Esophagus squamous epithelium (tissue), 5 donors: ENCODE measurements at regions not wholly inside any gene's neighbourhood (a gene's known extent, or its start where the extent isn't known, plus 50 kb on each side); places are given as distances from the start of the nearest gene placed in this dataset.

Source experiments
- DNase-seq: peaks from one replicate; lab custom pipeline; 2025; lab: John Stamatoyannopoulos, UW
- H3K27ac ChIP-seq, 4 donors: fragments of 200-600 bp; sonication (generic); one replicate each; pipeline ENCODE4 v1.5.1; 2016 to 2019; ENCODE audit warnings: mild to moderate bottlenecking in 1 of 4
- H3K27me3 ChIP-seq, 4 donors: fragments of 200-600 bp; sonication (generic); 1 replicate in 3 of 4; 2 replicates in 1 of 4; pipeline versions ENCODE4 v1.5.1 to v1.6.0; 2017 to 2021; ENCODE audit warnings: antibody characterized with exemption in 1 of 4
- H3K36me3 ChIP-seq, 3 donors: fragments of 200-600 bp; sonication (generic); one replicate each; pipeline ENCODE4 v1.5.1; 2016 to 2019
- H3K4me1 ChIP-seq, 3 donors: fragments of 200-600 bp; sonication (generic); one replicate each; pipeline ENCODE4 v1.5.1; 2017 to 2019
- H3K4me3 ChIP-seq, 4 donors: fragments of 200-600 bp; sonication (generic); 1 replicate in 3 of 4; 2 replicates in 1 of 4; pipeline ENCODE4 v1.5.1; 2016 to 2019; ENCODE audit warnings: mild to moderate bottlenecking in 2 of 4, moderate library complexity in 1 of 4
- H3K9me3 ChIP-seq, 3 donors: fragments of 200-600 bp; sonication (generic); one replicate each; pipeline ENCODE4 v1.5.1; 2016 to 2019
- CTCF ChIP-seq, 6 experiments: fragments of 450-650 bp in 4 of 6; fragments of 200-600 bp in 2 of 6; sonication (generic) in 2 of 6; IDR thresholded peaks; one replicate each; pipeline ENCODE4 v1.5.1; 2016 to 2019; ENCODE audit warnings: antibody characterized with exemption in 6 of 6, mild to moderate bottlenecking in 4 of 6, moderate library complexity in 4 of 6
- POLR2A ChIP-seq, 4 donors: fragments of 450-650 bp; IDR thresholded peaks; one replicate each; pipeline ENCODE4 v1.6.1; 2017; ENCODE audit warnings: antibody characterized with exemption in 4 of 4, mild to moderate bottlenecking in 4 of 4, moderate library complexity in 3 of 4
- WGBS, 2 donors: methylation state at CpG; one replicate each; pipeline ENCODE4 v1.1.5; 2018; 5-methylcytosine and 5-hydroxymethylcytosine counted together
- intact Hi-C: fragments of 100-400 bp; cut with DNase I; formaldehyde crosslinking; loops from one replicate; pipeline ENCODE4 v1.15.0; 2022
- donor health status: DM: yes; HTN: yes; CAD: no.

- no peaks in the 10 kb centered on the region for H3K9me3 ChIP-seq
- H3K27ac ChIP-seq, result peak overlapping the region in 2 of 4 donors; percentile 61 to 68
- WGBS, 2 donors, result 17 to 36% methylated on average over 1 to 4 of the region's 19 CpGs
- no peaks in the 10 kb centered on the region for H3K27me3 ChIP-seq
- TF ChIP-seq POLR2A (IDR thresholded peaks at IDR 0.05) (no peak), CTCF (IDR thresholded peaks at IDR 0.05) (no peak)
- peaks cover 30 to 93% (median 53%) of the 10 kb centered on the region in 3 donors for H3K4me1 ChIP-seq
- intact Hi-C loops, result no loop called here
- no peak overlapping the region for H3K4me3 ChIP-seq
- DNase-seq, result no peak
- H3K36me3 ChIP-seq, result no peaks in the 10 kb centered on the region
These were observed 73.9 kb upstream of the TAF1B start for GRCh38 chr2:9769171-9770005.

- Histone ChIP-seq H3K4me1 (peaks cover 30 to 92% (median 49%) of the 10 kb centered on the region in 3 donors), H3K9me3 (no peaks in the 10 kb centered on the region), H3K27me3 (no peaks in the 10 kb centered on the region), H3K27ac (peak overlapping the region; percentile 68 to 87 (median 74)), H3K36me3 (no peaks in the 10 kb centered on the region), H3K4me3 (peak overlapping the region in 1 of 4 donors; percentile 47)
- DNase-seq, result no peak
- whole genome bisulfite sequencing, 2 donors, result 33 to 38% methylated on average over 1 to 6 of the region's 6 CpGs
- intact Hi-C loops, result no loop called here
- TF ChIP-seq CTCF (IDR thresholded peaks at IDR 0.05), result no peak
- no peak for TF ChIP-seq POLR2A (IDR thresholded peaks at IDR 0.05)
These were observed 73.3 kb upstream of the TAF1B start for GRCh38 chr2:9770006-9770307.

GRCh38 chr2:9770308-9771100 is 72.8 kb upstream of the TAF1B start:
- Histone ChIP-seq H3K4me3 (peak overlapping the region in 1 of 4 donors; percentile 47), H3K4me1 (peaks cover 30 to 86% (median 44%) of the 10 kb centered on the region in 3 donors), H3K9me3 (no peaks in the 10 kb centered on the region), H3K36me3 (no peaks in the 10 kb centered on the region), H3K27ac (peak overlapping the region; percentile 68 to 87 (median 74)), H3K27me3 (no peaks in the 10 kb centered on the region)
- WGBS, 2 donors, result 42% methylated on average over 22 of the region's 27 CpGs; no CpG with 5 or more reads in 1 of the 2 donors
- intact Hi-C loops, result no loop called here
- TF ChIP-seq POLR2A (IDR thresholded peaks at IDR 0.05) (no peak), CTCF (IDR thresholded peaks at IDR 0.05) (peak in 5 of 6 experiments; percentile 53 to 82 (median 69))
- DNase-seq, result no peak

GRCh38 chr2:9771101-9771449 is 72.2 kb upstream of the TAF1B start:
- WGBS, 2 donors, result 100% methylated on average over 1 of the region's 5 CpGs; no CpG with 5 or more reads in 1 of the 2 donors
- no peak for DNase-seq
- intact Hi-C loops, result no loop called here

More at GRCh38 chr2:9771101-9771449, 72.2 kb upstream of the TAF1B start:
- Histone ChIP-seq H3K36me3 (no peaks in the 10 kb centered on the region), H3K27me3 (no peaks in the 10 kb centered on the region), H3K9me3 (no peaks in the 10 kb centered on the region), H3K4me1 (peaks cover 27 to 81% (median 39%) of the 10 kb centered on the region in 3 donors), H3K27ac (peak overlapping the region; percentile 68 to 87 (median 74)), H3K4me3 (no peak overlapping the region)
- no peak for TF ChIP-seq CTCF (IDR thresholded peaks at IDR 0.05)
- no peak for TF ChIP-seq POLR2A (IDR thresholded peaks at IDR 0.05)
